A549 (cell line): ENCODE measurements at regions not wholly inside any gene's neighbourhood (a gene's known extent, or its start where the extent isn't known, plus 50 kb on each side); places are given as distances from the start of the nearest gene placed in this dataset.

Experiments used
- ATAC-seq, 2 experiments: fragments of 200-7000 bp in 1 of 2; fragments of >200 bp in 1 of 2; cut with Nextera tagmentation in 1 of 2; cut with Tn5 transposase in 1 of 2; 3 replicates each; pipeline versions ENCODE4 v1.8.0 to v1.9.1; 2018 to 2020; ENCODE audit warnings: mild to moderate bottlenecking in 1 of 2, moderate library complexity in 1 of 2
- CTCF ChIA-PET: fragments of 300-600 bp; sonication (Branson Sonifier 250); formaldehyde crosslinking; extraction: SDS; loops from one replicate; lab custom pipeline; 2021; ENCODE audit warnings: antibody characterized with exemption, inconsistent platforms; lab: Yijun Ruan, JAX
- POLR2A ChIA-PET: fragments of 350-600 bp; formaldehyde crosslinking; extraction: SDS; loops from one replicate; lab custom pipeline; 2021; ENCODE audit warnings: antibody characterized with exemption, inconsistent platforms; lab: Yijun Ruan, JAX
- DNase-seq, 2 experiments: peaks; one replicate each; pipeline versions ENCODE4 v3.0.0 to v3.0.0-alpha.2; 2011 to 2016; ENCODE audit warnings: low read depth in 1 of 2, low spot score in 1 of 2
- FAIRE-seq: peaks from 2 replicates; lab custom pipeline; 2011; peaks lifted over from hg19 to GRCh38; lab: Jason Lieb, UNC
- H3K27ac ChIP-seq, 2 experiments: fragments of >200 bp; sonication (Bioruptor Twin); formaldehyde crosslinking; 3 replicates each; pipeline ENCODE4 v1.5.1; 2016 to 2017
- H3K4me1 ChIP-seq: fragments of >200 bp; sonication (Bioruptor Twin); formaldehyde crosslinking; 3 replicates; pipeline ENCODE4 v1.6.1; 2016
- H3K4me2 ChIP-seq: fragments of >200 bp; sonication (Bioruptor Twin); formaldehyde crosslinking; 3 replicates; pipeline ENCODE4 v1.6.1; 2016
- H3K4me3 ChIP-seq: fragments of >200 bp; sonication (Bioruptor Twin); formaldehyde crosslinking; 3 replicates; pipeline ENCODE4 v1.5.1; 2016
- H3K9me3 ChIP-seq: fragments of >200 bp; sonication (Bioruptor Twin); formaldehyde crosslinking; 3 replicates; pipeline ENCODE4 v1.6.1; 2016
- CHD4 ChIP-seq: fragments of 200-600 bp; sonication (generic); IDR thresholded peaks from 2 replicates; pipeline ENCODE4 v1.6.1; 2016; ENCODE audit warnings: antibody characterized with exemption, mild to moderate bottlenecking, borderline replicate concordance
- FOSL2 ChIP-seq, 2 experiments: fragments of 450-650 bp in 1 of 2; fragments of >200 bp in 1 of 2; sonication (Bioruptor Twin) in 1 of 2; formaldehyde crosslinking; IDR thresholded peaks; 2 replicates each; pipeline versions ENCODE4 v1.5.0 to v1.6.1; 2016 to 2020; ENCODE audit warnings: mild to moderate bottlenecking in 1 of 2, moderate library complexity in 1 of 2
- HDAC2 ChIP-seq: fragments of 200-600 bp; sonication (generic); IDR thresholded peaks from 2 replicates; pipeline ENCODE4 v1.6.1; 2016
- HOXB13 ChIP-seq: fragments of 250-450 bp; sonication (Bioruptor Pico); IDR thresholded peaks from 2 replicates; pipeline ENCODE4 v1.5.0; 2020; ENCODE audit warnings: low read depth, mild to moderate bottlenecking, moderate library complexity
- HOXB5 ChIP-seq: fragments of 250-450 bp; sonication (Bioruptor Pico); IDR thresholded peaks from 2 replicates; pipeline ENCODE4 v1.5.0; 2020; ENCODE audit warnings: mild to moderate bottlenecking, moderate library complexity
- JUNB ChIP-seq: fragments of >200 bp; sonication (Bioruptor Twin); formaldehyde crosslinking; IDR thresholded peaks from 2 replicates; pipeline ENCODE4 v1.6.1; 2016
- NFE2L2 ChIP-seq: fragments of 150-350 bp; conservative IDR thresholded peaks from 2 replicates; pipeline ENCODE4 v1.6.1; 2014; ENCODE audit warnings: low read length
- NR3C1 ChIP-seq: fragments of >200 bp; sonication (Bioruptor Twin); formaldehyde crosslinking; IDR thresholded peaks from 3 replicates; pipeline ENCODE4 v1.6.1; 2017
- POLR2AphosphoS2 ChIP-seq: conservative IDR thresholded peaks from 2 replicates; pipeline ENCODE4 v1.6.1; 2012; ENCODE audit warnings: low read length, improper control_type of control experiment, inconsistent platforms
- RAD21 ChIP-seq, 2 experiments: fragments of >200 bp in 1 of 2; sonication (Bioruptor Twin) in 1 of 2; formaldehyde crosslinking in 1 of 2; IDR thresholded peaks in 1 of 2; conservative IDR thresholded peaks in 1 of 2; 2 replicates in 1 of 2; 3 replicates in 1 of 2; pipeline ENCODE4 v1.6.1; 2012 to 2018; ENCODE audit warnings: inconsistent platforms in 1 of 2
- RCOR1 ChIP-seq: fragments of 150-350 bp; IDR thresholded peaks from 2 replicates; pipeline ENCODE4 v1.6.1; 2014; ENCODE audit warnings: antibody characterized with exemption, low read length, low read depth
- RNF2 ChIP-seq: fragments of 200-600 bp; sonication (generic); IDR thresholded peaks from 2 replicates; pipeline ENCODE4 v1.6.1; 2016; ENCODE audit warnings: low read depth, mild to moderate bottlenecking, antibody characterized with exemption, moderate library complexity, borderline replicate concordance
- ZC3H11A ChIP-seq: fragments of 450-650 bp; IDR thresholded peaks from 2 replicates; pipeline ENCODE4 v1.6.1; 2014; ENCODE audit warnings: antibody characterized with exemption, mild to moderate bottlenecking
- ZFP36 ChIP-seq: fragments of 450-650 bp; IDR thresholded peaks from 2 replicates; pipeline ENCODE4 v1.6.1; 2014; ENCODE audit warnings: borderline replicate concordance; ENCODE audit not compliant: partially characterized antibody
- WGBS: methylation state at CpG from one replicate; pipeline ENCODE4 v1.1.6; 2017; ENCODE audit errors: missing lambda C conversion rate; 5-methylcytosine and 5-hydroxymethylcytosine counted together
- TF ChIP-seq, protein P1 (sequence below): fragments of 450-650 bp; IDR thresholded peaks from 2 replicates; pipeline ENCODE4 v1.6.1; 2014; ENCODE audit warnings: antibody characterized with exemption
- TF ChIP-seq, protein P2 (sequence below): fragments of 150-350 bp; IDR thresholded peaks from 2 replicates; pipeline ENCODE4 v1.6.1; 2014; ENCODE audit warnings: low read depth, mild to moderate bottlenecking, low read length
- TF ChIP-seq, protein P3 (sequence below): fragments of 200-600 bp; sonication (generic); IDR thresholded peaks from 2 replicates; pipeline ENCODE4 v1.6.1; 2016; ENCODE audit warnings: antibody characterized with exemption, mild to moderate bottlenecking, moderate library complexity
- TF ChIP-seq, protein P4 (sequence below): fragments of >200 bp; sonication (Bioruptor Twin); formaldehyde crosslinking; IDR thresholded peaks from 3 replicates; pipeline ENCODE4 v1.5.1; 2016

DNA sequence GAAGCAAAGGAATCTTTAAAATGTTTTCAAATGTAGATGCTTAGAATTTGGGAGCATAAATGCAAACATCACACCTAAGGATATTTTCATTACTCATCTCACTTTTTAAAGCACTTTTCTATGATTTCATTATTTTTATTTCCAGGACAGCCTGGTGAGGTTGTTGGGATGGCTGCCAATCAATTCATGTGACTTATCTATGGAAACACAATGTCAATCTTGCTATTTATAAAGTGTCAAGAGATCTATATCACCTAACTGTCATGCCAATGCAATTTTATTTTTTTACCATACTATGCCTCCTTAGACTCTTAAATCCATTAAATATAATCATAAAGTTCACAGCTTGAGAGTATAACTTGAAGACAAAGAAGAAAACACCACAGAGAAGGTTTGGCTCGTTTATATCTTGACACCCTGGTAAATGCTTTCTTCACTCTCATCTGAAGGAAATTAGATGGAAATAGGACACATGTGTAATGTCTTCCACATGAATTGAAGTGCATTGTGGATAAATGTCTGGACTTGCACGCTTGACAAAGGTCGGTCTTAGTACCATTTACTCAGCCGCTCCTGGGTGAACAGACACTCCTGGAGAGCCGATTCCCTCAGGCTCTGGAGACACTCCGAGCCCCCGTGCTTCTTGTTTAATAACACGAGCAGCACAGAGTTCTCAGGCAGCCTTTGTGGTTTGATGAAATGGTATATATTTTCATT, 425.7 kb upstream of the FAT1 start:
- TF ChIP-seq POLR2AphosphoS2, result no peak
- no peak for TF ChIP-seq RCOR1
- TF ChIP-seq CHD4, result no peak
- TF ChIP-seq, protein P1, sequence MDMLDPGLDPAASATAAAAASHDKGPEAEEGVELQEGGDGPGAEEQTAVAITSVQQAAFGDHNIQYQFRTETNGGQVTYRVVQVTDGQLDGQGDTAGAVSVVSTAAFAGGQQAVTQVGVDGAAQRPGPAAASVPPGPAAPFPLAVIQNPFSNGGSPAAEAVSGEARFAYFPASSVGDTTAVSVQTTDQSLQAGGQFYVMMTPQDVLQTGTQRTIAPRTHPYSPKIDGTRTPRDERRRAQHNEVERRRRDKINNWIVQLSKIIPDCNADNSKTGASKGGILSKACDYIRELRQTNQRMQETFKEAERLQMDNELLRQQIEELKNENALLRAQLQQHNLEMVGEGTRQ, result no peak
- TF ChIP-seq, protein P2, sequence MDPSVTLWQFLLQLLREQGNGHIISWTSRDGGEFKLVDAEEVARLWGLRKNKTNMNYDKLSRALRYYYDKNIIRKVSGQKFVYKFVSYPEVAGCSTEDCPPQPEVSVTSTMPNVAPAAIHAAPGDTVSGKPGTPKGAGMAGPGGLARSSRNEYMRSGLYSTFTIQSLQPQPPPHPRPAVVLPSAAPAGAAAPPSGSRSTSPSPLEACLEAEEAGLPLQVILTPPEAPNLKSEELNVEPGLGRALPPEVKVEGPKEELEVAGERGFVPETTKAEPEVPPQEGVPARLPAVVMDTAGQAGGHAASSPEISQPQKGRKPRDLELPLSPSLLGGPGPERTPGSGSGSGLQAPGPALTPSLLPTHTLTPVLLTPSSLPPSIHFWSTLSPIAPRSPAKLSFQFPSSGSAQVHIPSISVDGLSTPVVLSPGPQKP, result no peak
- no peak for TF ChIP-seq FOSL2 (IDR thresholded peaks at IDR 0.05)
- no peak for TF ChIP-seq FOSL2 (CRISPR knock-in tag; IDR thresholded peaks at IDR 0.05)
- no peak for TF ChIP-seq RNF2
- DNase-seq (no peak), ATAC-seq (no peak), FAIRE-seq (no peak)
- Histone ChIP-seq H3K27ac (no peak overlapping the region), H3K9me3 (no peaks in the 10 kb centered on the region), H3K4me2 (no peak overlapping the region), H3K4me1 (no peaks in the 10 kb centered on the region), H3K4me3 (no peak overlapping the region)
- WGBS, result 55% methylated on average over 8 of the region's 8 CpGs
- POLR2A ChIA-PET, result no interaction called here
- CTCF ChIA-PET, result no interaction called here

DNA sequence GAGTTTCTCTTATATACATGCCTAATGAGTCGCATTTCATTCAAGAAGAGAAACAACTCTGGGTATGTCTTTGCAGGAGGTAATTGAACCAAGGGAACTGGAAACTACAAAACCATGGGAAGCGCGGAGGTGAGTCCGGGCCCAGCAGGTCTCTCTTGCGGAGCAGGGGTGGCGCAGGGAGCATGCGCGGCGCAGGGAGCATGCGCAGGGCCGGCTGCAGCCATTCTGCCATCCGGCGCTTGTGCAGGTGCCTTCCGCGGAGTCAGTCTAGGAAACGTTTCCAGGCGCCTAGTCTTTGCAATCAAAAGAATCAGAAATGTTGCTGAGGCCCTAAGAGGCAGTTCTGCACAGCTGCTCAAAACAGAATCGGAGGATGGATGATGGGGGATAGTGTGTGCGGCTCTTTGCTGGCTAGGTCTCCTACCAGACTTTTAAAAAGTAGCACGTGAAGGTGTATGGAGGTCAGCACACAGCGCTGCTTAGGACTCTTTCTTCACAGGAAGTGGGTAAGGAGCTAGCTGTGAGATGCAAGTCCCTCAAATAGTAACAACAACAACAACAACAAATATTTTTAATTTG, 433.8 kb upstream of the FAT1 start:
- ChIA-PET POLR2A (no interaction called here), CTCF (no interaction called here)
- DNase-seq (no peak), ATAC-seq (no peak), FAIRE-seq (no peak)
- Histone ChIP-seq H3K27ac (no peak overlapping the region), H3K9me3 (no peaks in the 10 kb centered on the region), H3K4me1 (no peaks in the 10 kb centered on the region), H3K4me3 (no peak overlapping the region), H3K4me2 (no peak overlapping the region)
- 90% methylated on average over 19 of the region's 21 CpGs for WGBS
- TF ChIP-seq RAD21 (conservative IDR thresholded peaks at IDR 0.05 in 1 of 2, IDR thresholded peaks at IDR 0.05 in 1 of 2) (no peak), HOXB13 (CRISPR knock-in tag) (no peak), ZFP36 (no peak), JUNB (no peak), NR3C1 (no peak), HDAC2 (no peak), NFE2L2 (no peak), HOXB5 (CRISPR knock-in tag) (no peak), ZC3H11A (no peak), CHD4 (no peak)
- TF ChIP-seq, protein P3, sequence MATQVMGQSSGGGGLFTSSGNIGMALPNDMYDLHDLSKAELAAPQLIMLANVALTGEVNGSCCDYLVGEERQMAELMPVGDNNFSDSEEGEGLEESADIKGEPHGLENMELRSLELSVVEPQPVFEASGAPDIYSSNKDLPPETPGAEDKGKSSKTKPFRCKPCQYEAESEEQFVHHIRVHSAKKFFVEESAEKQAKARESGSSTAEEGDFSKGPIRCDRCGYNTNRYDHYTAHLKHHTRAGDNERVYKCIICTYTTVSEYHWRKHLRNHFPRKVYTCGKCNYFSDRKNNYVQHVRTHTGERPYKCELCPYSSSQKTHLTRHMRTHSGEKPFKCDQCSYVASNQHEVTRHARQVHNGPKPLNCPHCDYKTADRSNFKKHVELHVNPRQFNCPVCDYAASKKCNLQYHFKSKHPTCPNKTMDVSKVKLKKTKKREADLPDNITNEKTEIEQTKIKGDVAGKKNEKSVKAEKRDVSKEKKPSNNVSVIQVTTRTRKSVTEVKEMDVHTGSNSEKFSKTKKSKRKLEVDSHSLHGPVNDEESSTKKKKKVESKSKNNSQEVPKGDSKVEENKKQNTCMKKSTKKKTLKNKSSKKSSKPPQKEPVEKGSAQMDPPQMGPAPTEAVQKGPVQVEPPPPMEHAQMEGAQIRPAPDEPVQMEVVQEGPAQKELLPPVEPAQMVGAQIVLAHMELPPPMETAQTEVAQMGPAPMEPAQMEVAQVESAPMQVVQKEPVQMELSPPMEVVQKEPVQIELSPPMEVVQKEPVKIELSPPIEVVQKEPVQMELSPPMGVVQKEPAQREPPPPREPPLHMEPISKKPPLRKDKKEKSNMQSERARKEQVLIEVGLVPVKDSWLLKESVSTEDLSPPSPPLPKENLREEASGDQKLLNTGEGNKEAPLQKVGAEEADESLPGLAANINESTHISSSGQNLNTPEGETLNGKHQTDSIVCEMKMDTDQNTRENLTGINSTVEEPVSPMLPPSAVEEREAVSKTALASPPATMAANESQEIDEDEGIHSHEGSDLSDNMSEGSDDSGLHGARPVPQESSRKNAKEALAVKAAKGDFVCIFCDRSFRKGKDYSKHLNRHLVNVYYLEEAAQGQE, result no peak
- TF ChIP-seq, protein P2, result no peak
- TF ChIP-seq, protein P4, sequence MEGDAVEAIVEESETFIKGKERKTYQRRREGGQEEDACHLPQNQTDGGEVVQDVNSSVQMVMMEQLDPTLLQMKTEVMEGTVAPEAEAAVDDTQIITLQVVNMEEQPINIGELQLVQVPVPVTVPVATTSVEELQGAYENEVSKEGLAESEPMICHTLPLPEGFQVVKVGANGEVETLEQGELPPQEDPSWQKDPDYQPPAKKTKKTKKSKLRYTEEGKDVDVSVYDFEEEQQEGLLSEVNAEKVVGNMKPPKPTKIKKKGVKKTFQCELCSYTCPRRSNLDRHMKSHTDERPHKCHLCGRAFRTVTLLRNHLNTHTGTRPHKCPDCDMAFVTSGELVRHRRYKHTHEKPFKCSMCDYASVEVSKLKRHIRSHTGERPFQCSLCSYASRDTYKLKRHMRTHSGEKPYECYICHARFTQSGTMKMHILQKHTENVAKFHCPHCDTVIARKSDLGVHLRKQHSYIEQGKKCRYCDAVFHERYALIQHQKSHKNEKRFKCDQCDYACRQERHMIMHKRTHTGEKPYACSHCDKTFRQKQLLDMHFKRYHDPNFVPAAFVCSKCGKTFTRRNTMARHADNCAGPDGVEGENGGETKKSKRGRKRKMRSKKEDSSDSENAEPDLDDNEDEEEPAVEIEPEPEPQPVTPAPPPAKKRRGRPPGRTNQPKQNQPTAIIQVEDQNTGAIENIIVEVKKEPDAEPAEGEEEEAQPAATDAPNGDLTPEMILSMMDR, result no peak
